ENCODE measurements at regions not wholly inside any gene's neighbourhood (a gene's known extent, or its start where the extent isn't known, plus 50 kb on each side); places are given as distances from the start of the nearest gene placed in this dataset.

GRCh38 chr10:85515316-85515715 lies 851.3 kb downstream of the GRID1 start:
- TF ChIP-seq CTCF (conservative IDR thresholded peaks at IDR 0.05; ENCODE audit: low read depth, low read length) (no peak), USF2 (IDR thresholded peaks at IDR 0.05; ENCODE audit: low read depth, low read length) (no peak), POLR2A (IDR thresholded peaks at IDR 0.05; ENCODE audit: low read depth, low read length) (no peak), RFX5 (IDR thresholded peaks at IDR 0.05; ENCODE audit: low read depth, low read length) (no peak), FOS (IDR thresholded peaks at IDR 0.05; ENCODE audit: low read depth, low read length) (no peak), MXI1 (IDR thresholded peaks at IDR 0.05; ENCODE audit: borderline replicate concordance, low read depth, low read length) (no peak), SMC3 (IDR thresholded peaks at IDR 0.05; ENCODE audit: low read depth, low read length) (no peak), RCOR1 (IDR thresholded peaks at IDR 0.05; ENCODE audit: insufficient replicate concordance, low read length) (no peak), ELK1 (IDR thresholded peaks at IDR 0.05; ENCODE audit: borderline replicate concordance, low read depth, low read length) (no peak), MAFK (IDR thresholded peaks at IDR 0.05; ENCODE audit: low read depth, low read length) (no peak), RAD21 (IDR thresholded peaks at IDR 0.05; ENCODE audit: low read length) (no peak), CEBPB (IDR thresholded peaks at IDR 0.05; ENCODE audit: low read depth, low read length) (no peak), BHLHE40 (IDR thresholded peaks at IDR 0.05; ENCODE audit: low read depth, low read length) (no peak), MAZ (IDR thresholded peaks at IDR 0.05; ENCODE audit: borderline replicate concordance, low read depth, low read length) (no peak)
